H1 (cell line): ENCODE measurements at regions not wholly inside any gene's neighbourhood (a gene's known extent, or its start where the extent isn't known, plus 50 kb on each side); places are given as distances from the start of the nearest gene placed in this dataset.
"Not testable (repeated sequence)": the region's sequence is repeated elsewhere in the genome, so short reads cannot be mapped to it uniquely, and the experiment has no call there.

ENCODE experiments used
- CTCF ChIA-PET: fragments of 300-600 bp; sonication (Branson Sonifier 250); formaldehyde crosslinking; loops from one replicate; lab custom pipeline; 2021; ENCODE audit not compliant: partially characterized antibody; lab: Charles Lee
- POLR2A ChIA-PET: fragments of 300-600 bp; sonication (Branson Sonifier 250); formaldehyde crosslinking; loops from one replicate; lab custom pipeline; 2021; ENCODE audit warnings: inconsistent platforms; ENCODE audit not compliant: partially characterized antibody; lab: Charles Lee
- DNase-seq, 2 experiments: peaks; one replicate each; pipeline versions ENCODE4 v3.0.0 to v3.0.0-alpha.2; 2010 to 2022; ENCODE audit warnings: low spot score in 2 of 2, low read depth in 1 of 2, mixed read lengths in 1 of 2
- FAIRE-seq: peaks from 2 replicates; lab custom pipeline; 2011; peaks lifted over from hg19 to GRCh38; lab: Jason Lieb, UNC
- H2AFZ ChIP-seq: 2 replicates; pipeline ENCODE4 v1.8.1; 2012; ENCODE audit warnings: low read length, inconsistent platforms
- H2AK5ac ChIP-seq: 2 replicates; pipeline ENCODE4 v1.6.1; 2013; ENCODE audit warnings: low read depth, low read length
- H2BK120ac ChIP-seq: replicated peaks from 2 replicates; pipeline ENCODE3; 2013; ENCODE audit warnings: low read depth, low read length, inconsistent platforms
- H2BK12ac ChIP-seq: 2 replicates; pipeline ENCODE4 v1.6.1; 2013; ENCODE audit warnings: low read depth, low read length
- H2BK15ac ChIP-seq: 2 replicates; pipeline ENCODE4 v1.6.1; 2013; ENCODE audit warnings: low read length
- H2BK20ac ChIP-seq: 2 replicates; pipeline ENCODE4 v1.6.1; 2013; ENCODE audit warnings: low read length
- H2BK5ac ChIP-seq: 2 replicates; pipeline ENCODE4 v1.6.1; 2013; ENCODE audit warnings: low read depth, low read length
- H3K14ac ChIP-seq: 2 replicates; pipeline ENCODE4 v1.6.1; 2013; ENCODE audit warnings: inconsistent platforms; ENCODE audit not compliant: insufficient read length
- H3K18ac ChIP-seq: 2 replicates; pipeline ENCODE4 v1.6.1; 2013; ENCODE audit warnings: low read length; ENCODE audit errors: extremely low read depth
- H3K23ac ChIP-seq: 2 replicates; pipeline ENCODE4 v1.6.1; 2013; ENCODE audit warnings: inconsistent platforms; ENCODE audit not compliant: insufficient read length
- H3K23me2 ChIP-seq: 2 replicates; pipeline ENCODE4 v1.6.1; 2013; ENCODE audit warnings: low read depth, low read length
- H3K27ac ChIP-seq: 2 replicates; pipeline ENCODE4 v1.6.1; 2011; ENCODE audit warnings: low read depth, low read length, inconsistent platforms
- H3K27me3 ChIP-seq, 4 experiments: replicated peaks in 1 of 4; 1 replicate in 1 of 4; 2 replicates in 3 of 4; pipeline versions ENCODE4 v1.6.1 to v1.8.1; 2011 to 2013; ENCODE audit warnings: low read length in 3 of 4, mild to moderate bottlenecking in 3 of 4, inconsistent platforms in 2 of 4, mixed read lengths in 2 of 4, moderate library complexity in 1 of 4; ENCODE audit not compliant: control insufficient read depth in 3 of 4, insufficient read depth in 3 of 4; ENCODE audit errors: extremely low read depth in 1 of 4
- H3K36me3 ChIP-seq, 4 experiments: 2 replicates each; pipeline versions ENCODE4 v1.6.1 to v1.8.1; 2011 to 2013; ENCODE audit warnings: mild to moderate bottlenecking in 4 of 4, low read length in 3 of 4, moderate library complexity in 2 of 4, control low read depth in 1 of 4, inconsistent platforms in 1 of 4; ENCODE audit not compliant: insufficient read depth in 4 of 4, control insufficient read depth in 2 of 4
- H3K4ac ChIP-seq: replicated peaks from 2 replicates; pipeline ENCODE3; 2013; ENCODE audit warnings: low read length, low read depth, mixed read lengths, inconsistent platforms; ENCODE audit not compliant: insufficient read length
- H3K4me1 ChIP-seq, 4 experiments: replicated peaks in 1 of 4; 1 replicate in 1 of 4; 2 replicates in 3 of 4; pipeline versions ENCODE4 v1.6.1 to v1.8.1; 2011 to 2013; ENCODE audit warnings: low read length in 3 of 4, inconsistent platforms in 2 of 4, mixed read lengths in 1 of 4; ENCODE audit not compliant: insufficient read depth in 4 of 4, control insufficient read depth in 3 of 4
- H3K4me2 ChIP-seq, 2 experiments: 2 replicates each; pipeline versions ENCODE4 v1.6.1 to v1.8.1; 2011 to 2013; ENCODE audit warnings: low read depth in 2 of 2, low read length in 2 of 2, control low read depth in 1 of 2, inconsistent platforms in 1 of 2, mild to moderate bottlenecking in 1 of 2; ENCODE audit not compliant: insufficient read depth in 1 of 2
- H3K4me3 ChIP-seq, 4 experiments: fragments of 200-600, 300-600 bp in 1 of 4; sonication (generic), shearing (Covaris generic), sonication (Bioruptor Twin) in 1 of 4; 2 replicates each; pipeline versions ENCODE4 v1.5.1 to v1.8.1; 2011 to 2016; ENCODE audit warnings: low read length in 4 of 4, low read depth in 3 of 4, control low read depth in 2 of 4, inconsistent platforms in 2 of 4, mild to moderate bottlenecking in 2 of 4, mixed read lengths in 1 of 4, moderate library complexity in 1 of 4; ENCODE audit not compliant: insufficient read depth in 2 of 4; ENCODE audit errors: extremely low read depth in 1 of 4
- H3K56ac ChIP-seq: replicated peaks from 2 replicates; pipeline ENCODE3; 2013; ENCODE audit warnings: low read depth, mild to moderate bottlenecking, mixed read lengths, low read length, inconsistent platforms; ENCODE audit not compliant: insufficient read length
- H3K79me1 ChIP-seq: 2 replicates; pipeline ENCODE4 v1.6.1; 2013; ENCODE audit warnings: low read depth, low read length, control low read depth
- H3K79me2 ChIP-seq, 2 experiments: 2 replicates each; pipeline versions ENCODE4 v1.6.1 to v1.8.1; 2012 to 2013; ENCODE audit warnings: low read length in 2 of 2, mild to moderate bottlenecking in 2 of 2, inconsistent platforms in 1 of 2; ENCODE audit not compliant: insufficient read depth in 2 of 2, control insufficient read depth in 1 of 2
- H3K9ac ChIP-seq, 4 experiments: replicated peaks in 1 of 4; 1 replicate in 1 of 4; 2 replicates in 3 of 4; pipeline versions ENCODE4 v1.6.1 to v1.8.1; 2011 to 2013; ENCODE audit warnings: low read depth in 3 of 4, low read length in 3 of 4, control low read depth in 2 of 4, mild to moderate bottlenecking in 2 of 4, moderate library complexity in 2 of 4, inconsistent platforms in 1 of 4; ENCODE audit errors: extremely low read depth in 1 of 4
- H3K9me3 ChIP-seq, 2 experiments: 2 replicates each; pipeline versions ENCODE4 v1.6.1 to v1.8.1; 2012 to 2013; ENCODE audit warnings: mild to moderate bottlenecking in 2 of 2, moderate library complexity in 2 of 2, control low read depth in 1 of 2, inconsistent platforms in 1 of 2, low read depth in 1 of 2, low read length in 1 of 2, mixed read lengths in 1 of 2; ENCODE audit not compliant: insufficient read depth in 2 of 2
- H4K20me1 ChIP-seq, 2 experiments: replicated peaks in 1 of 2; 2 replicates each; pipeline versions ENCODE3 to v1.8.1; 2011 to 2013; ENCODE audit warnings: inconsistent platforms in 2 of 2, low read length in 2 of 2, mild to moderate bottlenecking in 1 of 2; ENCODE audit not compliant: insufficient read depth in 2 of 2, control insufficient read depth in 1 of 2
- H4K5ac ChIP-seq: 2 replicates; pipeline ENCODE4 v1.6.1; 2013; ENCODE audit warnings: low read length, low read depth, mixed read lengths, inconsistent platforms; ENCODE audit not compliant: insufficient read length
- H4K8ac ChIP-seq: 2 replicates; pipeline ENCODE4 v1.8.0; 2013; ENCODE audit warnings: mild to moderate bottlenecking, moderate library complexity, low read length, inconsistent platforms; ENCODE audit not compliant: insufficient read depth; ENCODE audit errors: extremely low read depth
- H4K91ac ChIP-seq: replicated peaks from 2 replicates; pipeline ENCODE3; 2013; ENCODE audit warnings: low read length, mixed read lengths, inconsistent platforms; ENCODE audit not compliant: insufficient read length
- WGBS, 2 experiments: shearing (Covaris generic) in 1 of 2; methylation state at CpG; one replicate each; pipeline versions ENCODE4 v1.1.6 to v1.1.7; 2013 to 2015; ENCODE audit warnings: low lambda C conversion rate in 2 of 2, mixed read lengths in 2 of 2, inconsistent platforms in 1 of 2, low coverage in 1 of 2, missing lambda C conversion rate in 1 of 2; ENCODE audit not compliant: insufficient replicate concordance in 2 of 2, insufficient coverage in 1 of 2, insufficient read length in 1 of 2; ENCODE audit errors: extremely low coverage in 1 of 2, missing lambda C conversion rate in 1 of 2; 5-methylcytosine and 5-hydroxymethylcytosine counted together

- FAIRE-seq, H4K8ac ChIP-seq, H2BK5ac ChIP-seq, H3K9ac ChIP-seq, H3K36me3 ChIP-seq, H3K4me3 ChIP-seq, H3K18ac ChIP-seq, H4K5ac ChIP-seq, H2BK12ac ChIP-seq, H2BK20ac ChIP-seq, H4K20me1 ChIP-seq, H3K56ac ChIP-seq, H3K79me2 ChIP-seq, H2BK15ac ChIP-seq, H3K4me2 ChIP-seq, H2BK120ac ChIP-seq, H3K27ac ChIP-seq, H3K4me1 ChIP-seq, H3K23me2 ChIP-seq, H3K79me1 ChIP-seq, H3K27me3 ChIP-seq, H3K14ac ChIP-seq, H2AFZ ChIP-seq, H4K91ac ChIP-seq, CTCF ChIA-PET, DNase-seq, H3K23ac ChIP-seq, H2AK5ac ChIP-seq, POLR2A ChIA-PET, H3K9me3 ChIP-seq, H3K4ac ChIP-seq: not testable (repeated sequence)
- WGBS, 2 experiments: no CpG with 5 or more reads among the region's 3 CpGs
Measured at GRCh38 chrY:18630571-18630970, 84.1 kb downstream of the HSFY1 start.

GRCh38 chrY:18631610-18632009 lies 85.1 kb downstream of the HSFY1 start:
- H3K9me3 ChIP-seq, H2BK15ac ChIP-seq, H2BK12ac ChIP-seq, H3K23ac ChIP-seq, H3K36me3 ChIP-seq, H3K79me2 ChIP-seq, H3K4me2 ChIP-seq, H3K56ac ChIP-seq, H3K27ac ChIP-seq, H3K27me3 ChIP-seq, H3K4ac ChIP-seq, H4K20me1 ChIP-seq, H2AK5ac ChIP-seq, H3K4me1 ChIP-seq, H3K14ac ChIP-seq, H2AFZ ChIP-seq, H2BK120ac ChIP-seq, POLR2A ChIA-PET, H3K18ac ChIP-seq, H4K8ac ChIP-seq, H3K9ac ChIP-seq, CTCF ChIA-PET, H4K5ac ChIP-seq, H3K79me1 ChIP-seq, H3K23me2 ChIP-seq, FAIRE-seq, H2BK5ac ChIP-seq, H2BK20ac ChIP-seq, H3K4me3 ChIP-seq, DNase-seq, H4K91ac ChIP-seq: not testable (repeated sequence)
- WGBS, 2 experiments: no CpG with 5 or more reads among the region's 7 CpGs
